ENCODE measurements at regions not wholly inside any gene's neighbourhood (a gene's known extent, or its start where the extent isn't known, plus 50 kb on each side); places are given as distances from the start of the nearest gene placed in this dataset.

GRCh38 chr22:48116871-48117270 lies 1354.4 kb downstream of the TBC1D22A start:
- no peak for TF ChIP-seq CTCF (IDR thresholded peaks at IDR 0.05; ENCODE audit: control insufficient read depth, insufficient read depth, low read depth, low read length, missing control alignments)
- H3K4me3 ChIP-seq (ENCODE audit: control insufficient read depth, low read depth, low read length), result no peak overlapping the region
- DNase-seq (ENCODE audit: low read depth), result no peak

- TF ChIP-seq CTCF (IDR thresholded peaks at IDR 0.05; ENCODE audit: control insufficient read depth, insufficient read depth, low read depth, low read length, missing control alignments), result no peak
- no peak for DNase-seq (ENCODE audit: low read depth)
- H3K4me3 ChIP-seq (ENCODE audit: control insufficient read depth, low read depth, low read length), result no peak overlapping the region
These were observed 1350.5 kb downstream of the TBC1D22A start for GRCh38 chr22:48112687-48113521.

GRCh38 chr22:48106715-48107259 lies 1344.3 kb downstream of the TBC1D22A start:
- no peak for TF ChIP-seq CTCF (IDR thresholded peaks at IDR 0.05; ENCODE audit: control insufficient read depth, insufficient read depth, low read depth, low read length, missing control alignments)
- H3K4me3 ChIP-seq (ENCODE audit: control insufficient read depth, low read depth, low read length), result no peak overlapping the region
- no peak for DNase-seq (ENCODE audit: low read depth)

GRCh38 chr22:48106215-48106614 lies 1343.8 kb downstream of the TBC1D22A start:
- no peak overlapping the region for H3K4me3 ChIP-seq (ENCODE audit: control insufficient read depth, low read depth, low read length)
- DNase-seq (ENCODE audit: low read depth), result no peak
- no peak for TF ChIP-seq CTCF (IDR thresholded peaks at IDR 0.05; ENCODE audit: control insufficient read depth, insufficient read depth, low read depth, low read length, missing control alignments)

GRCh38 chr22:48105259-48105658 lies 1342.8 kb downstream of the TBC1D22A start:
- no peak overlapping the region for H3K4me3 ChIP-seq (ENCODE audit: control insufficient read depth, low read depth, low read length)
- DNase-seq (ENCODE audit: low read depth), result no peak
- no peak for TF ChIP-seq CTCF (IDR thresholded peaks at IDR 0.05; ENCODE audit: control insufficient read depth, insufficient read depth, low read depth, low read length, missing control alignments)

- H3K4me3 ChIP-seq (ENCODE audit: control insufficient read depth, low read depth, low read length), result no peak overlapping the region
- TF ChIP-seq CTCF (IDR thresholded peaks at IDR 0.05; ENCODE audit: control insufficient read depth, insufficient read depth, low read depth, low read length, missing control alignments), result no peak
- DNase-seq (ENCODE audit: low read depth), result no peak
These were observed 1342.3 kb downstream of the TBC1D22A start for GRCh38 chr22:48104766-48105165.

All from AG09309 (cell line).